NCI-H2081 treated with DMSO at 0.1 percent for 48 hours (cell line): ENCODE measurements at regions not wholly inside any gene's neighbourhood (a gene's known extent, or its start where the extent isn't known, plus 50 kb on each side); places are given as distances from the start of the nearest gene placed in this dataset.
A peak's percentile ranks its signal among the peaks of the same experiment; 100 is the strongest.

Experiments
- DNase-seq: peaks from one replicate; lab custom pipeline; 2025; lab: John Stamatoyannopoulos, UW

- DNase-seq = no peak
These were observed 103.8 kb downstream of the LYPLAL1 start for GRCh38 chr1:219277304-219278105.

GRCh38 chr1:219276049-219276738 is 102.5 kb downstream of the LYPLAL1 start:
- no peak for DNase-seq

GRCh38 chr1:219273088-219273686 is 99.5 kb downstream of the LYPLAL1 start:
- no peak for DNase-seq

- DNase-seq = no peak
These were observed 98.3 kb downstream of the LYPLAL1 start for GRCh38 chr1:219271818-219272535.

GRCh38 chr1:219269171-219269570 is 95.5 kb downstream of the LYPLAL1 start:
- no peak for DNase-seq

- no peak for DNase-seq
These were observed 92.8 kb downstream of the LYPLAL1 start for GRCh38 chr1:219266524-219266923.

GRCh38 chr1:219265026-219265515 is 91.4 kb downstream of the LYPLAL1 start:
- DNase-seq = peak; percentile 88

- DNase-seq = peak; percentile 93
These were observed 90.9 kb downstream of the LYPLAL1 start for GRCh38 chr1:219264561-219264960.
